ENCODE measurements at regions not wholly inside any gene's neighbourhood (a gene's known extent, or its start where the extent isn't known, plus 50 kb on each side); places are given as distances from the start of the nearest gene placed in this dataset.

DNA sequence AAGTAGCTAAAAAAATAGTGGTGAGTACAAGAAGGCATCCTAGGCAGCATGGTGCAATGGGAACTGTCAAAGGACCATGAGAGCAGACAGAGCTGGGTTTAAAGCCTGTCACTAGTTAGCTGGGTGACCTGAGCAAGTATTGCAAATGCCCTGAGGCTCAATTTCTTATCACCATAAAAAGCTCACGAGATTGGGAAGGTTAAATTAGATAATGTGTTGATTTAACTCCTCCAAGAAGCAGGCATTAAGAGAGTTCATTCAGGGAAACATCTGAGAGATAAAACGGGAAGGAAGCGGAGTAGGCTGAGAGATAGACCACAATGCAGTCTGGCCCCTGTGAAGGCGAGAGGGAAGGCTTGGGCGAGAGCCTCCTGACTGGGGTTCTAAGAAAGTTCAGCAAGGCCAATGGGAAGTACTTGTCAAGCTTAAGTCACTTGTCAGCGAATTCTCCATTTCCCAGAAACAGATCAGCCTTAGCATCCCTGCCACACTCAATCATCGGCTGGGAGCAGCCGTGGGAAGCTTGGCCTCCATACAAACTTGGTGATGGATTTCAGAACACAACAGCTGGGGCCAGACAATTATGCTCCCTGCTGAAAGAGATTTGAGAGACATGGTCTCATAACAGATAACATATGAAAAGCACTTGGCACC lies 105.5 kb downstream of the POU4F1 start:
- TF ChIP-seq JUNB (IDR thresholded peaks at IDR 0.05; ENCODE audit: unreplicated experiment): no peak
- no peak for TF ChIP-seq STAT1 (IDR thresholded peaks at IDR 0.05; ENCODE audit: unreplicated experiment)
- TF ChIP-seq, protein P1, sequence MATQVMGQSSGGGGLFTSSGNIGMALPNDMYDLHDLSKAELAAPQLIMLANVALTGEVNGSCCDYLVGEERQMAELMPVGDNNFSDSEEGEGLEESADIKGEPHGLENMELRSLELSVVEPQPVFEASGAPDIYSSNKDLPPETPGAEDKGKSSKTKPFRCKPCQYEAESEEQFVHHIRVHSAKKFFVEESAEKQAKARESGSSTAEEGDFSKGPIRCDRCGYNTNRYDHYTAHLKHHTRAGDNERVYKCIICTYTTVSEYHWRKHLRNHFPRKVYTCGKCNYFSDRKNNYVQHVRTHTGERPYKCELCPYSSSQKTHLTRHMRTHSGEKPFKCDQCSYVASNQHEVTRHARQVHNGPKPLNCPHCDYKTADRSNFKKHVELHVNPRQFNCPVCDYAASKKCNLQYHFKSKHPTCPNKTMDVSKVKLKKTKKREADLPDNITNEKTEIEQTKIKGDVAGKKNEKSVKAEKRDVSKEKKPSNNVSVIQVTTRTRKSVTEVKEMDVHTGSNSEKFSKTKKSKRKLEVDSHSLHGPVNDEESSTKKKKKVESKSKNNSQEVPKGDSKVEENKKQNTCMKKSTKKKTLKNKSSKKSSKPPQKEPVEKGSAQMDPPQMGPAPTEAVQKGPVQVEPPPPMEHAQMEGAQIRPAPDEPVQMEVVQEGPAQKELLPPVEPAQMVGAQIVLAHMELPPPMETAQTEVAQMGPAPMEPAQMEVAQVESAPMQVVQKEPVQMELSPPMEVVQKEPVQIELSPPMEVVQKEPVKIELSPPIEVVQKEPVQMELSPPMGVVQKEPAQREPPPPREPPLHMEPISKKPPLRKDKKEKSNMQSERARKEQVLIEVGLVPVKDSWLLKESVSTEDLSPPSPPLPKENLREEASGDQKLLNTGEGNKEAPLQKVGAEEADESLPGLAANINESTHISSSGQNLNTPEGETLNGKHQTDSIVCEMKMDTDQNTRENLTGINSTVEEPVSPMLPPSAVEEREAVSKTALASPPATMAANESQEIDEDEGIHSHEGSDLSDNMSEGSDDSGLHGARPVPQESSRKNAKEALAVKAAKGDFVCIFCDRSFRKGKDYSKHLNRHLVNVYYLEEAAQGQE (IDR thresholded peaks at IDR 0.05; ENCODE audit: unreplicated experiment): no peak
- TF ChIP-seq NANOG (IDR thresholded peaks at IDR 0.05; ENCODE audit: borderline replicate concordance): no peak
- no peak for TF ChIP-seq ZNF114 (CRISPR knock-in tag; IDR thresholded peaks at IDR 0.05)
- TF ChIP-seq, protein P2, sequence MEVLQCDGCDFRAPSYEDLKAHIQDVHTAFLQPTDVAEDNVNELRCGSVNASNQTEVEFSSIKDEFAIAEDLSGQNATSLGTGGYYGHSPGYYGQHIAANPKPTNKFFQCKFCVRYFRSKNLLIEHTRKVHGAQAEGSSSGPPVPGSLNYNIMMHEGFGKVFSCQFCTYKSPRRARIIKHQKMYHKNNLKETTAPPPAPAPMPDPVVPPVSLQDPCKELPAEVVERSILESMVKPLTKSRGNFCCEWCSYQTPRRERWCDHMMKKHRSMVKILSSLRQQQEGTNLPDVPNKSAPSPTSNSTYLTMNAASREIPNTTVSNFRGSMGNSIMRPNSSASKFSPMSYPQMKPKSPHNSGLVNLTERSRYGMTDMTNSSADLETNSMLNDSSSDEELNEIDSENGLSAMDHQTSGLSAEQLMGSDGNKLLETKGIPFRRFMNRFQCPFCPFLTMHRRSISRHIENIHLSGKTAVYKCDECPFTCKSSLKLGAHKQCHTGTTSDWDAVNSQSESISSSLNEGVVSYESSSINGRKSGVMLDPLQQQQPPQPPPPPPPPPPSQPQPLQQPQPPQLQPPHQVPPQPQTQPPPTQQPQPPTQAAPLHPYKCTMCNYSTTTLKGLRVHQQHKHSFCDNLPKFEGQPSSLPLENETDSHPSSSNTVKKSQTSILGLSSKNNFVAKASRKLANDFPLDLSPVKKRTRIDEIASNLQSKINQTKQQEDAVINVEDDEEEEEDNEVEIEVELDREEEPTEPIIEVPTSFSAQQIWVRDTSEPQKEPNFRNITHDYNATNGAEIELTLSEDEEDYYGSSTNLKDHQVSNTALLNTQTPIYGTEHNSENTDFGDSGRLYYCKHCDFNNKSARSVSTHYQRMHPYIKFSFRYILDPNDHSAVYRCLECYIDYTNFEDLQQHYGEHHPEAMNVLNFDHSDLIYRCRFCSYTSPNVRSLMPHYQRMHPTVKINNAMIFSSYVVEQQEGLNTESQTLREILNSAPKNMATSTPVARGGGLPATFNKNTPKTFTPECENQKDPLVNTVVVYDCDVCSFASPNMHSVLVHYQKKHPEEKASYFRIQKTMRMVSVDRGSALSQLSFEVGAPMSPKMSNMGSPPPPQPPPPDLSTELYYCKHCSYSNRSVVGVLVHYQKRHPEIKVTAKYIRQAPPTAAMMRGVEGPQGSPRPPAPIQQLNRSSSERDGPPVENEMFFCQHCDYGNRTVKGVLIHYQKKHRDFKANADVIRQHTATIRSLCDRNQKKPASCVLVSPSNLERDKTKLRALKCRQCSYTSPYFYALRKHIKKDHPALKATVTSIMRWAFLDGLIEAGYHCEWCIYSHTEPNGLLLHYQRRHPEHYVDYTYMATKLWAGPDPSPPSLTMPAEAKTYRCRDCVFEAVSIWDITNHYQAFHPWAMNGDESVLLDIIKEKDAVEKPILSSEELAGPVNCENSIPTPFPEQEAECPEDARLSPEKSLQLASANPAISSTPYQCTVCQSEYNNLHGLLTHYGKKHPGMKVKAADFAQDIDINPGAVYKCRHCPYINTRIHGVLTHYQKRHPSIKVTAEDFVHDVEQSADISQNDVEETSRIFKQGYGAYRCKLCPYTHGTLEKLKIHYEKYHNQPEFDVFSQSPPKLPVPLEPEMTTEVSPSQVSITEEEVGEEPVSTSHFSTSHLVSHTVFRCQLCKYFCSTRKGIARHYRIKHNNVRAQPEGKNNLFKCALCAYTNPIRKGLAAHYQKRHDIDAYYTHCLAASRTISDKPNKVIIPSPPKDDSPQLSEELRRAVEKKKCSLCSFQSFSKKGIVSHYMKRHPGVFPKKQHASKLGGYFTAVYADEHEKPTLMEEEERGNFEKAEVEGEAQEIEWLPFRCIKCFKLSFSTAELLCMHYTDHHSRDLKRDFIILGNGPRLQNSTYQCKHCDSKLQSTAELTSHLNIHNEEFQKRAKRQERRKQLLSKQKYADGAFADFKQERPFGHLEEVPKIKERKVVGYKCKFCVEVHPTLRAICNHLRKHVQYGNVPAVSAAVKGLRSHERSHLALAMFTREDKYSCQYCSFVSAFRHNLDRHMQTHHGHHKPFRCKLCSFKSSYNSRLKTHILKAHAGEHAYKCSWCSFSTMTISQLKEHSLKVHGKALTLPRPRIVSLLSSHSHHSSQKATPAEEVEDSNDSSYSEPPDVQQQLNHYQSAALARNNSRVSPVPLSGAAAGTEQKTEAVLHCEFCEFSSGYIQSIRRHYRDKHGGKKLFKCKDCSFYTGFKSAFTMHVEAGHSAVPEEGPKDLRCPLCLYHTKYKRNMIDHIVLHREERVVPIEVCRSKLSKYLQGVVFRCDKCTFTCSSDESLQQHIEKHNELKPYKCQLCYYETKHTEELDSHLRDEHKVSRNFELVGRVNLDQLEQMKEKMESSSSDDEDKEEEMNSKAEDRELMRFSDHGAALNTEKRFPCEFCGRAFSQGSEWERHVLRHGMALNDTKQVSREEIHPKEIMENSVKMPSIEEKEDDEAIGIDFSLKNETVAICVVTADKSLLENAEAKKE (CRISPR knock-in tag; IDR thresholded peaks at IDR 0.05): no peak
- TF ChIP-seq EZH2phosphoT487 (IDR thresholded peaks at IDR 0.05; ENCODE audit: unreplicated experiment): no peak
- TF ChIP-seq CREB1 (CRISPR knock-in tag; IDR thresholded peaks at IDR 0.05; ENCODE audit: low read depth): no peak
- TF ChIP-seq, protein P3, sequence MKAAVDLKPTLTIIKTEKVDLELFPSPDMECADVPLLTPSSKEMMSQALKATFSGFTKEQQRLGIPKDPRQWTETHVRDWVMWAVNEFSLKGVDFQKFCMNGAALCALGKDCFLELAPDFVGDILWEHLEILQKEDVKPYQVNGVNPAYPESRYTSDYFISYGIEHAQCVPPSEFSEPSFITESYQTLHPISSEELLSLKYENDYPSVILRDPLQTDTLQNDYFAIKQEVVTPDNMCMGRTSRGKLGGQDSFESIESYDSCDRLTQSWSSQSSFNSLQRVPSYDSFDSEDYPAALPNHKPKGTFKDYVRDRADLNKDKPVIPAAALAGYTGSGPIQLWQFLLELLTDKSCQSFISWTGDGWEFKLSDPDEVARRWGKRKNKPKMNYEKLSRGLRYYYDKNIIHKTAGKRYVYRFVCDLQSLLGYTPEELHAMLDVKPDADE (IDR thresholded peaks at IDR 0.05): no peak
- TF ChIP-seq POLR2AphosphoS5 (IDR thresholded peaks at IDR 0.05; ENCODE audit: low read depth): no peak
- TF ChIP-seq, protein P4, sequence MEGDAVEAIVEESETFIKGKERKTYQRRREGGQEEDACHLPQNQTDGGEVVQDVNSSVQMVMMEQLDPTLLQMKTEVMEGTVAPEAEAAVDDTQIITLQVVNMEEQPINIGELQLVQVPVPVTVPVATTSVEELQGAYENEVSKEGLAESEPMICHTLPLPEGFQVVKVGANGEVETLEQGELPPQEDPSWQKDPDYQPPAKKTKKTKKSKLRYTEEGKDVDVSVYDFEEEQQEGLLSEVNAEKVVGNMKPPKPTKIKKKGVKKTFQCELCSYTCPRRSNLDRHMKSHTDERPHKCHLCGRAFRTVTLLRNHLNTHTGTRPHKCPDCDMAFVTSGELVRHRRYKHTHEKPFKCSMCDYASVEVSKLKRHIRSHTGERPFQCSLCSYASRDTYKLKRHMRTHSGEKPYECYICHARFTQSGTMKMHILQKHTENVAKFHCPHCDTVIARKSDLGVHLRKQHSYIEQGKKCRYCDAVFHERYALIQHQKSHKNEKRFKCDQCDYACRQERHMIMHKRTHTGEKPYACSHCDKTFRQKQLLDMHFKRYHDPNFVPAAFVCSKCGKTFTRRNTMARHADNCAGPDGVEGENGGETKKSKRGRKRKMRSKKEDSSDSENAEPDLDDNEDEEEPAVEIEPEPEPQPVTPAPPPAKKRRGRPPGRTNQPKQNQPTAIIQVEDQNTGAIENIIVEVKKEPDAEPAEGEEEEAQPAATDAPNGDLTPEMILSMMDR (conservative IDR thresholded peaks at IDR 0.05; ENCODE audit: low read depth in 2 of 2): no peak
- no peak for TF ChIP-seq EZH2 (IDR thresholded peaks at IDR 0.05; ENCODE audit: low read depth, unreplicated experiment)
- no peak for TF ChIP-seq ZNF331 (CRISPR knock-in tag; IDR thresholded peaks at IDR 0.05; ENCODE audit: low read depth)
- H3K27ac Mint-ChIP-seq: no peak overlapping the region
- no peak for ATAC-seq

More for the DNA sequence above, 105.5 kb downstream of the POU4F1 start:
- Histone ChIP-seq H2AFZ (peak overlapping the region; percentile 72; the same call in 1 of the 2 replicates), H3K9me2 (ENCODE audit: insufficient read depth) (no peaks in the 10 kb centered on the region), H3K79me2 (replicated peaks; ENCODE audit: insufficient read depth) (no peaks in the 10 kb centered on the region), H3K4me1 (ENCODE audit: insufficient read depth) (no peaks in the 10 kb centered on the region), H3K4me3 (no peak overlapping the region), H3K4me2 (no peak overlapping the region), H3K36me3 (ENCODE audit: insufficient read depth) (no peaks in the 10 kb centered on the region), H3K27me3 (ENCODE audit: insufficient read depth) (no peaks in the 10 kb centered on the region), H4K20me1 (replicated peaks; ENCODE audit: insufficient read depth) (no peaks in the 10 kb centered on the region), H3K27ac (ENCODE audit: low read depth) (no peak overlapping the region), H3F3A (replicated peaks; ENCODE audit: low read depth) (no peaks in the 10 kb centered on the region)
- no peak for DNase-seq (ENCODE audit: low spot score)
- Mint-ChIP-seq H3K36me3 (ENCODE audit: low read depth) (no peaks in the 10 kb centered on the region), H3K9me3 (no peaks in the 10 kb centered on the region), H3K27me3 (ENCODE audit: insufficient read depth, low read depth, poor library complexity) (peaks cover 2% of the 10 kb centered on the region), H3K4me1 (peaks cover 4% of the 10 kb centered on the region; the same call in 2 of the 3 replicates), H3K4me3 (no peak overlapping the region)

Data from GM23338 (cell line).